MCF 10A (cell line): ENCODE measurements at regions not wholly inside any gene's neighbourhood (a gene's known extent, or its start where the extent isn't known, plus 50 kb on each side); places are given as distances from the start of the nearest gene placed in this dataset.

Experiments
- BruUV-seq: library from RNA; stranded (reverse); fragments of 400-500 nt; replicated peaks from 2 replicates; lab custom pipeline; 2021; lab: Mats Ljungman, UMichigan
- CTCF ChIA-PET: fragments of 300-600 bp; sonication (Branson Sonifier 250); formaldehyde crosslinking; extraction: SDS; loops from one replicate; lab custom pipeline; 2021; ENCODE audit warnings: antibody characterized with exemption, inconsistent platforms; lab: Yijun Ruan, JAX
- POLR2A ChIA-PET: fragments of 300-600, 350-650 bp; sonication (Branson Sonifier 250); formaldehyde crosslinking; extraction: SDS; loops from one replicate; lab custom pipeline; 2020; ENCODE audit warnings: antibody characterized with exemption, inconsistent platforms; lab: Yijun Ruan, JAX
- DNase-seq: peaks from one replicate; pipeline ENCODE4 v3.0.0-alpha.2; 2018; ENCODE audit not compliant: unreplicated experiment
- H3K27ac Mint-ChIP-seq: one replicate; pipeline ENCODE4 v1.8.0; 2022; ENCODE audit warnings: mild to moderate bottlenecking, low read depth, mixed read lengths; ENCODE audit not compliant: unreplicated experiment
- H3K27me3 Mint-ChIP-seq: one replicate; pipeline ENCODE4 v1.8.0; 2022; ENCODE audit warnings: mixed read lengths; ENCODE audit not compliant: insufficient read depth, unreplicated experiment
- H3K36me3 Mint-ChIP-seq: one replicate; pipeline ENCODE4 v1.8.0; 2022; ENCODE audit warnings: mild to moderate bottlenecking, moderate library complexity, mixed read lengths; ENCODE audit not compliant: insufficient read depth, unreplicated experiment
- H3K4me1 Mint-ChIP-seq: one replicate; pipeline ENCODE4 v1.8.0; 2022; ENCODE audit warnings: mixed read lengths; ENCODE audit not compliant: insufficient read depth, unreplicated experiment
- H3K4me3 Mint-ChIP-seq: one replicate; pipeline ENCODE4 v1.8.0; 2022; ENCODE audit warnings: mild to moderate bottlenecking, moderate library complexity, mixed read lengths; ENCODE audit not compliant: unreplicated experiment
- H3K9me3 Mint-ChIP-seq: one replicate; pipeline ENCODE4 v1.8.0; 2022; ENCODE audit warnings: mixed read lengths; ENCODE audit not compliant: unreplicated experiment
- CTCF ChIP-seq: fragments of 200-600 bp; IDR thresholded peaks from one replicate; pipeline ENCODE4 v1.8.0; 2022; ENCODE audit warnings: antibody characterized with exemption, mild to moderate bottlenecking; ENCODE audit not compliant: unreplicated experiment
- intact Hi-C: fragments of 100-400 bp; cut with micrococcal nuclease; formaldehyde crosslinking; loops from 2 replicates; pipeline ENCODE4 v1.14.1; 2022

- Mint-ChIP-seq H3K36me3 (no peaks in the 10 kb centered on the region), H3K4me3 (no peak overlapping the region), H3K27me3 (no peaks in the 10 kb centered on the region), H3K4me1 (no peaks in the 10 kb centered on the region), H3K9me3 (no peaks in the 10 kb centered on the region), H3K27ac (no peak overlapping the region)
- POLR2A ChIA-PET = no interaction called here
- no peak for TF ChIP-seq CTCF
- CTCF ChIA-PET = interaction anchor here (0.6 kb wide), 1 partner anchor 19 kb away, joined by 4 read pairs; no protein-coding TSS in a partner anchor
- DNase-seq = no peak
- intact Hi-C loops = no loop called here
- no TSS peak for BruUV-seq
Measured at GRCh38 chr3:188095431-188095830, 58.5 kb upstream of the LPP start.

- no peak for TF ChIP-seq CTCF
- no peak overlapping the region for H3K27ac Mint-ChIP-seq
- no peak for DNase-seq
- no TSS peak for BruUV-seq
- no peaks in the 10 kb centered on the region for H3K9me3 Mint-ChIP-seq
- intact Hi-C loops = no loop called here
- H3K4me3 Mint-ChIP-seq = no peak overlapping the region
- H3K4me1 Mint-ChIP-seq = no peaks in the 10 kb centered on the region
- POLR2A ChIA-PET = no interaction called here
- H3K36me3 Mint-ChIP-seq = no peaks in the 10 kb centered on the region
- CTCF ChIA-PET = interaction anchor here (0.6 kb wide), 1 partner anchor 395 kb away, joined by 3 read pairs; no protein-coding TSS in a partner anchor
- no peaks in the 10 kb centered on the region for H3K27me3 Mint-ChIP-seq
Measured at GRCh38 chr3:188097791-188098190, 56.2 kb upstream of the LPP start.

- Mint-ChIP-seq H3K4me3 (no peak overlapping the region), H3K27ac (no peak overlapping the region), H3K4me1 (no peaks in the 10 kb centered on the region), H3K36me3 (no peaks in the 10 kb centered on the region), H3K27me3 (no peaks in the 10 kb centered on the region), H3K9me3 (no peaks in the 10 kb centered on the region)
- intact Hi-C loops = no loop called here
- TF ChIP-seq CTCF = no peak
- BruUV-seq = no TSS peak
- ChIA-PET CTCF (no interaction called here), POLR2A (interaction anchor here (0.6 to 1.1 kb wide), 2 partner anchors 53 to 290 kb away, joined by 3 to 6 read pairs; no protein-coding TSS in a partner anchor)
- no peak for DNase-seq
Measured at GRCh38 chr3:188099907-188100306, 54.0 kb upstream of the LPP start.

GRCh38 chr3:188102861-188103547 lies 51.0 kb upstream of the LPP start:
- no peak for DNase-seq
- Mint-ChIP-seq H3K4me1 (no peaks in the 10 kb centered on the region), H3K36me3 (no peaks in the 10 kb centered on the region), H3K9me3 (no peaks in the 10 kb centered on the region), H3K4me3 (no peak overlapping the region), H3K27ac (no peak overlapping the region), H3K27me3 (no peaks in the 10 kb centered on the region)
- no TSS peak for BruUV-seq
- intact Hi-C loops = no loop called here
- no peak for TF ChIP-seq CTCF
- ChIA-PET POLR2A (interaction anchor here (1.1 kb wide), 1 partner anchor 354 kb away, joined by 4 read pairs; no protein-coding TSS in a partner anchor), CTCF (no interaction called here)
